WTC11 (cell line): ENCODE measurements at regions not wholly inside any gene's neighbourhood (a gene's known extent, or its start where the extent isn't known, plus 50 kb on each side); places are given as distances from the start of the nearest gene placed in this dataset.
"Not testable (repeated sequence)": the region's sequence is repeated elsewhere in the genome, so short reads cannot be mapped to it uniquely, and the experiment has no call there.

Experiments
- ATF6 ChIP-seq: sonication (generic); formaldehyde crosslinking; IDR thresholded peaks from 2 replicates; pipeline ENCODE4 v1.8.1; 2023; ENCODE audit warnings: mild to moderate bottlenecking, missing genetic modification reagents
- CTCF ChIP-seq: fragments of 200-600 bp; IDR thresholded peaks from 2 replicates; pipeline ENCODE4 v1.8.0; 2022; ENCODE audit warnings: antibody characterized with exemption
- E2F5 ChIP-seq: sonication (generic); formaldehyde crosslinking; IDR thresholded peaks from 2 replicates; pipeline ENCODE4 v1.8.1; 2022; ENCODE audit warnings: mild to moderate bottlenecking, moderate library complexity, missing genetic modification reagents
- FOXP1 ChIP-seq: sonication (generic); formaldehyde crosslinking; IDR thresholded peaks from 2 replicates; pipeline ENCODE4 v1.8.0; 2022; ENCODE audit warnings: missing genetic modification reagents, mild to moderate bottlenecking, moderate library complexity, borderline replicate concordance
- FOXP4 ChIP-seq: sonication (generic); formaldehyde crosslinking; IDR thresholded peaks from 2 replicates; pipeline ENCODE4 v1.8.0; 2022; ENCODE audit warnings: mild to moderate bottlenecking, missing genetic modification reagents
- GTF2I ChIP-seq: fragments of 250-450 bp; sonication (Bioruptor Pico); conservative IDR thresholded peaks from 2 replicates; pipeline ENCODE4 v1.4.0; 2021; ENCODE audit warnings: mild to moderate bottlenecking
- MAX ChIP-seq: sonication (generic); formaldehyde crosslinking; IDR thresholded peaks from 2 replicates; pipeline ENCODE4 v1.8.0; 2022; ENCODE audit warnings: mild to moderate bottlenecking, missing genetic modification reagents
- MLX ChIP-seq: sonication (generic); formaldehyde crosslinking; IDR thresholded peaks from 2 replicates; pipeline ENCODE4 v1.8.1; 2023; ENCODE audit warnings: mild to moderate bottlenecking, missing genetic modification reagents, moderate library complexity
- PRDM15 ChIP-seq: sonication (generic); formaldehyde crosslinking; IDR thresholded peaks from 2 replicates; pipeline ENCODE4 v1.8.0; 2022; ENCODE audit warnings: missing genetic modification reagents
- SP1 ChIP-seq: sonication (generic); formaldehyde crosslinking; conservative IDR thresholded peaks from 2 replicates; pipeline ENCODE4 v1.8.1; 2022; ENCODE audit warnings: missing genetic modification reagents
- USF2 ChIP-seq: sonication (generic); formaldehyde crosslinking; IDR thresholded peaks from 2 replicates; pipeline ENCODE4 v1.8.1; 2023; ENCODE audit warnings: mild to moderate bottlenecking, missing genetic modification reagents, moderate library complexity

GRCh38 chr16:22584941-22585340 lies 74.2 kb downstream of the NPIPB5 start:
- not testable (repeated sequence) for TF ChIP-seq CTCF; USF2 (CRISPR knock-in tag); SP1 (CRISPR knock-in tag); MLX; MAX; FOXP1; E2F5 (CRISPR knock-in tag); PRDM15 (CRISPR knock-in tag); ATF6 (CRISPR knock-in tag); FOXP4 (CRISPR knock-in tag); GTF2I (CRISPR knock-in tag)
